Glomerular endothelial cell (primary cell): ENCODE measurements at regions not wholly inside any gene's neighbourhood (a gene's known extent, or its start where the extent isn't known, plus 50 kb on each side); places are given as distances from the start of the nearest gene placed in this dataset.

Source experiments
- DNase-seq: peaks from one replicate; pipeline ENCODE4 v3.0.0-alpha.2; 2011; ENCODE audit warnings: low read depth, low spot score; ENCODE audit errors: extremely low read depth

DNA sequence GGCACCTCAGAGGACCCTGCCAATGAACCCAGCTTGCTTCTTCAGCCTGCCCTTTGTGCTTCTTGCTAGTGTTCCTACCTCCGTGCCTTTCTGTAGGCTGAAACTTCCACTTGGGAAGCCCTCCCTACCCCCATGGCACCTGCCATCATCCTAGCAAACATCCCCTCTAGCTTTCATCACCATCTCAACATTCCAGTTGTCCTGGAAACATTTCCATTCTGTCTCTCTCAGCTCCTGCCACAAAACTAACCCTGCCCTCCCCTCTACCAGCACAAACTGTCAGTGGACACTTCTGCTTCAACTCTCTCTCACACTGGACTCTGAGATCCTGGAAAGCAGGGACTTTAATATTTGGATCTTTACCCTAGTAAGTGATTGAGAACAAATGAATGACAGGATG, 525.8 kb upstream of the TENM4 start:
- DNase-seq, result no peak

DNA sequence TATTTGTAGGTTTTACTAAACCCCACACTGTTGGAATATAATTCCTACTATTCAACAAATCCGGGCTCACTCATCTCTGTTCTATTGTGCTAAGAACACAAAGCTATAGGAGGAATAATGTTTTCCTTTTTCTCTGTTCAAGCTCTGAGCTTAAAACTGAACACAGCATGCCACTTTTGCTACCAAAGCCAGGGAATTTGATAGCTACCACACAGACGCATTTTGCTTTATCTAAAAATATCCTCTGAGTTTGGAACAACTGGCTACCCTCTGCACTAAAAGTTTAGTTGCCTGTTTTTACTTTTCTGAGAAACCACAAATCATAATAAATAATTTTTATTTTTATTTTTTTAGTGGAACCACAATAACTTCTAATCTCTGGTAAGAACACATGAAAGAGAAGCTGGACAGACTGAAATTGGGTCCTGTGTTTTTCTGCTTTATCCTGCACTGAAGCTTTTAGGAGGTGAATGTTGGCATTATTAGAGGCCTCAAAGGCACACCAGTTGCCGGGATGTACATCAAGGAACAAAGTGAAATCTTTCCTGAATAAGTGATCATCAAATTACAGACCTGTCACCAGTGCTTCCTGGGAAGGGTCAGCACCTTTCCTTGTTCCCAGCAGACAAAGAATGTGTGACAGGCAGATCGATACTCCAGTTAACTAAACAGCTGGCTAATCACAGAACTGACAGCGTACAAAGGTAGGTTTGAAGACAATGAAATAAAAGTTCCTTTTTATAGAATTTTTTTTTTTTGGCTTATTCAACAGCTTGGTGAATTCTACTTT, 523.2 kb upstream of the TENM4 start:
- DNase-seq, result no peak

DNA sequence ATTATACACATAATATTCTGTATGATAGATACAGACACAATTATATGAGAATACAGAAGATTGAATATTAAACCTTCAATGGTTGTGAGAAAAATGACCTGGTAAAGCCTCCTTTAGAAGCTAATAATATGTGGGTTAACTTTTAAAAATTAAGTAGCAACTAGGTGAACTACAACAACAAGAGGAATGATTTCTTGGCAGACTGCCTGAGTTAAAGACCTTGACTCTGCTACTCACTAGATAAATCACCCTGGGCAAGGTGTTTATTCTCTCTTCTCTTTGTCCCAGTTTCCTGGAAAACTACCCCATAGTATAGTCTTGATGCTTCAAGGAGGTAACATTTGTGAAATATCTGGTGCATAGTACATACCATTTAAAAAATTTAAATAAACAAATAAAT, 519.6 kb upstream of the TENM4 start:
- no peak for DNase-seq

DNA sequence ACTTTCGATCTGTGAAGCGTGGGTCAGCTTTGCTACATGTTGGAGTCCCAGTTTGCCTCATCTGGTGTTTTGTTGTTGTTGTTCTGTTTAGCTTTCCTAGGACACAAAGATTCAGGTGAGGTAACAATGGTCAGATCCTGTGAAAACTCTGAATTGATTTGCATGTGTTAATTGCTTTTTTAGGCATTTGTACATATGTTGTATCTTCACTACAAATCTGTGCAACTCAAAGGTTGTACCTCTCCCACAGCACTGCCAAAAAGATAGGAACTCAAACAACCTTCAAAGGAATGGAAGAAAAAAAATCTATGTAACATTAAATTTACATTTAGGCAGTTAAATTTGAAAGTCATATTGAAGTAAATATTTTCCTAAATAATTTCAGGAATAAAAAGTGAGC, 518.5 kb upstream of the TENM4 start:
- no peak for DNase-seq

DNA sequence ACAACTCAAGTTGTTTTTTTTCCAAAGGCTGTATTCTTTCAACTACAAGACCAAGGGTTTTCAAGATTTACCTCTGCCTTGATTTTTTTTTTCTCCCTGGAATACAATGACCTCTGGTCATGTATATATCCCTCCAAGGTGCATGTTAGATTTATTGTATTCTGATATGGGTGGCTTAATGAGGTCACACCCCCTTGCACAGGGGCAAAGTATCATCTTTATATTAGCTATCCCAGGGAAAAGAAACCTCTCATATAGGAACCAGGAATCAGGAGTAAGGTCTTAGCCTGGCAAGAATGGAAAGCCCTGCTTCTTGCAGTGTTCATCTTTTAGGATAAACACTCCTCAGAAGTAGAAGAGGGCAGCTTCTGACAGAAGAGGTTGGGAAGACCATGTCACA, 516.9 kb upstream of the TENM4 start:
- no peak for DNase-seq

DNA sequence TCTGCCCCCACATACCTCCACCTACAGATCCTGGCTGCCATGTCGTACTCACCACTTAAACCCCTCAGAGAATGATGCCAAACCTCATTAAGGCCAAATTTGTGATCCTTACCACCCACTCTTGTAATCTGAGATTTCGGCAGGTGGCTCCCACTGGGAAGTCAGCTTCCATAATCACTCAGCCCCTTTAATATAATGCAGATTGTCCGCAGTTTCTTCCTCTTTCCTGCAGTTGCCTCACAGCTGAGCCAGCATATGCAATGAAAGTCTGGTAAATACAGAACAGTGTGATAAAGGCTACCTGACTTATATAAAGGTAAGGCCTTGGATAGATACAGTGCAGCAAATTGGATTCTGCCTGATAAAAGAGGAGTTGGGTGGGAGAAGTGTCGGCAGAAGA, 515.2 kb upstream of the TENM4 start:
- no peak for DNase-seq

DNA sequence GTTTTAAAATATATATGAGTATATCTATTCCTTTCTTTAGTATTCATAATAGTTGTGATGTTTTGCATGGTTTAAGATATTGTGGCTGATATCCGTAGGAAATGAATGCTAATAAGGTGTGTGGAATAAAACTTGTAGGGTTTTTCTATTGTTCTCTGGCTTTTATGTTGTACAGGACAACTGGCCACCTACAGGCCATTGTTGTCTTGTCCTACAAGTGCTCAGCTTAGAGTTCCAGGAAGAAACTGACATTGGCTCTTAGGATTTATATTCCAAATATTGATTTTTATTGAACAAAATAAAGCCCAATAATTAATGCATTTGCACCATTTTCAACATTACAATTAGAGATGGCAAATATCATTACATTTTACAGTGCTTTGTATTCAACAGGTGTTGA, 512.8 kb upstream of the TENM4 start:
- no peak for DNase-seq

DNA sequence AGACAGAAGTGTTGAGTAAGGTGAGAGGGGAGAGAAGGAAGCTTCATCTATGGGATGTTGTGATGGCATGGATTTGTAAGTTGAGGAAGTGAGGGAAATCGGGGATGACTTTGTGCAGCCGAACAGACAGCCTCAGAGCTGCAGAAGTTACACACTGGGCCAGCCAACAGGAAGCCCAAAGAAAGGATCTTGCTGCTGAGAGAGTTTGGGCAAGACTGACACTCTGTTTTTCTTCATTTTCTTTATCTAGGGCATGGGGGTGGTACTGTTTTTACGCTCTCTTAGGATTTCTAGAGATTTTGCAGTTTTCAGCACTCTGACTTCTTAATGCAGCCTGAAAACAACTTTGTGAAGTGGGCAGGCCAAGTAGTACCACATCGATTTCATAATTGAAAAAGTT, 509.9 kb upstream of the TENM4 start:
- no peak for DNase-seq

DNA sequence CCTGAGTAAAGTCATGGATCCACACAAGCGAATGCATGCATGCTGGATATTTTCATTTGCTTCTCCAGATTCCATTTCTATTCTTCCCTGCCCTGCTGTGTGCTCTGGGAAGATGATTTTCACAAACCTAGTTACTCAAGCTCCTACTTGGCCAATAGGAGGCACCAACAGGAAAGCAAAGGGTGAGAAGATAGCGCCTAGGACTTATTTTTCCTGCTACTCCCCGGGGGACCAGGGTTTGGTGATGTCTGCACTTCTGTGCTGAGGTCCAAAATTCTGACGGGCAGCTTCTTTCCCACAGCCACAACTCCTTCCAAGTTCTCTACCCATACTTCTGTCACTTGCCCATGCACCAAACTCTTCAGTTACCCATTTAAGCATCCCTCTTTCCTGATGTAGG, 509.3 kb upstream of the TENM4 start:
- DNase-seq, result no peak

DNA sequence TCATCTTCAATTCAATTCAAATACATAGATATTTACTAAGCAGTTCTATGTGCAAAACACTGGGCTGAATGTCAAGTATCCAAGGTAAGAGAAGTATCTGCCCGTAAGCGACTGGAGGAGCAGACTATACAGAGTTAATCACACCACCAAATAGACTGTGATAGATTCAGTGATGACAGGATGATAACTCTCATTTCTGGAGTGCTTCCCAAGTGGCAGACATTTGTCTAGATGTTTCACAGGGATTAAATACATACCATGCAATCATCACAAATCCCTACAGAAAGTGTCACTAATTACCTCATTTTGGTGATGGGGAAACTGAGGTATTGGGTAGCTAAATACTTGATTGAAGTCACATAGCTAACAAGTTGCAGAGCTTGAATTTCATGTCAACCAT, 508.7 kb upstream of the TENM4 start:
- no peak for DNase-seq

DNA sequence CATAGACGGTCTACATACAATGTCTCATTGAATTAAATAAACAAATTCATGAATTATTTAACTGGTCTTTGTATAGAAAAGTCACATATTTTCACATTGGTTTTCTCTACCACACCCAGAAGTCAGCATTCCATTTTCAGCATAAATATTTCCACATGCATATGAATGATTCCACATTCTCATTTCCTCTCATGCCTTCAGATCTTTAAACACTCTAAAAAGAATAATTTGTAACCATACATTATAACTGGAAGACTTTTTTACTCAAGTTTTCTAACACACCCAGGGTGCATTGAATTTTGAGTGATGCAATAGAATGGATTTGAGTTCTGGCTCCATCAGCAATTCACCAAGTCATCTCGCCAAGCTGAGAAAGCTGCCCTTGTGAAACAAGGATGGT, 501.8 kb upstream of the TENM4 start:
- DNase-seq, result no peak

DNA sequence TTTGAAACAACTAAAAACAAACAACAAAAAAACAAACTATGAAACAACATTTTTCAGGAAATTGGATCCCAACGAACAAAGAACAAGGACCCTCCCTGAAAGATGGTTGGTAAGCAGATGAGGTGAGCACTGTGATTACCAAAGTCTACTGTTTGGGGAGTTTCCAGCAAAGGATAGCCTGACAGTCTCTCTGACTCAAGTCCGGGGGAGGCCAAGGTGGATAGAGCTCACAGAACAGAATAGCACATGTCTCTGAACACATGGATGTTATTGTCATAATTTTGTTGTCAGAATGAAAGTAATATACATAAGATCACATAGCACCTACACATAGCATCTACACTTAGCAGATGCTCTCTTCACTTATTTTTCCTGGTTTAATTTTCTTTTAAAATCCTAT, 501.3 kb upstream of the TENM4 start:
- DNase-seq, result no peak

DNA sequence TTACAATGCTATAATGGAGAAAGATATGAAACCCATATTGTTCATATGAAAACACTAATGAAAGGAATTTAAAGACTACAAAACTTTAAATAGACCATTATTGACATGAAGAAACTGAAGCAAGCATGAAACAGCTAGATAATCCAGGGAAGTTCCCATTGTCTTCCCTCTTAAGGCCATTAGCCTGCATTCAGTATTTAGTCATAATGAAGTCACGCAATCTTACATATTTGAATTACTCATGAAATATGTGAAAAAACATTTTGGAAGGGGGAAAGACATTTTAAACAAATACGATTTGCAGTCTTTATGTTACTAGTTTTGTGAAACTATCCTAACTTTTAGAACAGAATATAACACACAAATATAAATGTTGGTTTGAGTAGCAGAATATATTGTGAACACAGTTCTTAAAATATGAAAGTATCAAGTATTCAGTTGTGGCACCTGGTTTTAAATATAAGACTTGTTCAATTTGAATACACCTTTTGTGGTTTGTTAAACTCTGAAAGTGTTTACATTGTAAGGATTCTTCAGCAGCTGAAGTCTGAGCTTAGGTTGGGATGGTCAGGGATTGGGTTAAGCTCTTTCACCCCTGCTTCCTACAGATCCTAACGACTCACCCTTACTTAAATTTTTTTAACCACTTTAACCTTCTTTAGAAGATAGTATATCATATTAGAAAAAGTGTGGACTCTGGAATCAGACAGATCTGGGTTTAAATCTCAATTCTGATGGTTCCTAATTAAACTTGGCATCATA, 500.3 kb upstream of the TENM4 start:
- no peak for DNase-seq

DNA sequence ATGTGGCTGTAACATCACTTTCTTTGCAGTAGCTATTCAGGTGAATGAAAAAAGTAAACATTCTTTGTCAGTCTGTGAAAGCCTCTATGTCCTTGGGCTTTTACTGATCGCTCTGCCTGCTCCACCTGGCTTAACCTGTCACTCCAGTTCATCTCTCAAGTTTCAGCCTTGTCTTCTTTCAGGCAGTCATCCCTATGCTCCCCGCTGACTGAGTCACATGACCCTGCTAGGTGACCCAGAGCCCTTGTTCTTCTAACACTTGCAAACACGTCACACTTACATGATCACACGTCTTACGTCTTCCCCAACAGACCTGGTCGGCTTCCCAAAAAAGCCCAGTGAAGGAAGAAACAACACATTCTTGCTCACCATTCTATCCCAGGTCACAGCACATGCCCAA, 499.3 kb upstream of the TENM4 start:
- DNase-seq, result no peak

DNA sequence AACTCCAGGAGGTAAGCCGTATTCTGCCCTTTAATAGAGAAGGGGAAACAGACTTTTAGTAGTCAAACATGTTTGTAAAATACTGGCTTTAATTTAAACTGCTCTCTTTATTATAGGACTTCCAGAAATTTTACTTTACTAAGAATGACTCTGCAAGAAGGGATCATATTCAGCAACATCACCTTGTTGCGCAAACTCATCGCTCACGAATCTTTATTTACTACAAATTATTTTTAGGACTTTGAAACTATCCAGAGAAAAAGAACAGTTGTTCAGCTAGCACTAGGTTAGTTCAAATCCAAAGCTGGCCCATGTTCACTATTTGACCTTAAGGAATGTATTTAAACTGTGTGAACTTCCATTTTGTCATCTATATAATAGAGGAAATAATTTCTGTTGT, 498.3 kb upstream of the TENM4 start:
- DNase-seq, result no peak

DNA sequence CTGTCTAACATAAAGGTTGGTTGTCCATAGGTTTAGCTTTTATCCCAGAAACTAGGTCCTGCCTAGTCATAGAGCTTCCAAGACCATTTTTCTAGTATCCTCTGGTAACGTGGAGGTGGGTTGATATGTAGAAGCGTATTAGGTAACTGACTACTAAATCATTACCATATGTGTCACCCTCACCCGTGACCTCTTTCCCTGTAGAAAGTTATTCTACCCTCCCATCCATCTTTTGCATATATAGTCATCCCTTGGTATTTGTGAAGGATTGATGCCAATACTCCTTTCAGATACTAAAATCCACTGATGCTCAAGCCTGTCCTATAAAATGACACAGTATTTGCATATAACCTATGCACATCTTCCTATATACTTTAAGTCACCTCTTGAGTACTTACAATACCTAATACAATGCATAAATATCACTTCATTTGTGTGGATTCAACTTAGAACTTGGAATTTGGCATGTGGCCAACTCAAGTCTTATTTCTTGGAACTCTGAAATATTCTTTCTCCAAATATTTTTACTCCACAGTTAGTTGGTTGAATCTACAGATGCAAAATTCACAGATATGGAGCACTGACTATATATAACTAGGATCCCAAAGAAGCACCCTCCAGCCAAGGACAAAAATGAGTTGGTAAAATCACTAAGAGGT, 497.0 kb upstream of the TENM4 start:
- DNase-seq, result no peak

DNA sequence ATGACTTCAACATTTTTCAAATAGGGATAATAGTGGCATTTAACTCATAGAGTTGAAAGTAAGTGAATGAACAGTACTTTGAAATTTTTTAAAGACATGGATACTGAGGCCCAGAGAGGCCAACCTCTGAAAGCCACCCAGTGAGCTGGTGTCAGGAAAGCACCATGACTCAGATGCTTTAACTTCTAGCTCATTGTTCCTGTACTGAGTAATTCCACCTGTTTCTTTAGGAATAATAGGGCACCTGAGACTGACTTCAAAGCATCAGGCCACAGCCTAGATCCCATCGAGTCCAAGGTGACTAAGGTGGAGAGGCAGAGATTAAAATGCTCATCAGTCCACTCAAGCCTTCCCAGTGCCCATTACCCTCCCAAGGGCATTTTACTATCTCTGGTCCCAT, 491.8 kb upstream of the TENM4 start:
- DNase-seq, result no peak

DNA sequence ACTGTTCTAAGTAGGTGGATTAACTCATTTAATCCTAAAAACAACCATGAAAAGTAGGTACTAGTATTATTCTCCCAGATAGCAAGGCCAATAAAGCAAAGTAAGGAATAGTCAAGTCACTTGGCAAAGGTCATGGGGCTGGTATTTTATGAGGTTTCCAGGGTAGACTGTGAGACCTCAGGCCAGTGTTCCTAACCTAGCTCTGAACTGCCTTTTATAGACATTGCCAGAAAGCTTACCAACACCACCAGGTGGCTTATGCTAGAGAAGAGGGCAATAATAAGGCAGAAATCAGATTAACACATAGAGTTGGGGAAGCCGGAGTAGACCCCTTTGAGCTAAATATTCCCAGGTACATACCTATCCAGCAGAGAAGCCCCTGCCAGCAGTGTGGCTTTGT, 490.9 kb upstream of the TENM4 start:
- DNase-seq, result no peak

DNA sequence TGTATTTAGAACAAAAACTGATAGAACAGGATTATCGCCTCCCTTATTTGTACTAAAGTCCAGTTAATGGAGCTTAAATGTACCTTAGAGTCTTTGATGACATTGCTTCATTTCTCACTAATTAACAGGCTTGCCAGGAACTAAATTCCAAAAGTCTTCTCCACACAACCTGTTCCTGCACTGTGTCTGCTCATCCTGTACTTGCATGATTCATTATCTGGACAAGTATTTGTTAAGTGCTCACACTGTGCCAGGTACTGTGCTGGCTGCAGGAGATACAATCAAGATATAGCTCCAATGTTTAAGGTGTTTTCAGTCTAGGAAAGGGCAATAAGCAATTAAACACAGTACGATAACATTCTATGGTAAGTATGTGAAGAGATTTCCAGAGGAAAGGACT, 485.9 kb upstream of the TENM4 start:
- DNase-seq, result no peak

DNA sequence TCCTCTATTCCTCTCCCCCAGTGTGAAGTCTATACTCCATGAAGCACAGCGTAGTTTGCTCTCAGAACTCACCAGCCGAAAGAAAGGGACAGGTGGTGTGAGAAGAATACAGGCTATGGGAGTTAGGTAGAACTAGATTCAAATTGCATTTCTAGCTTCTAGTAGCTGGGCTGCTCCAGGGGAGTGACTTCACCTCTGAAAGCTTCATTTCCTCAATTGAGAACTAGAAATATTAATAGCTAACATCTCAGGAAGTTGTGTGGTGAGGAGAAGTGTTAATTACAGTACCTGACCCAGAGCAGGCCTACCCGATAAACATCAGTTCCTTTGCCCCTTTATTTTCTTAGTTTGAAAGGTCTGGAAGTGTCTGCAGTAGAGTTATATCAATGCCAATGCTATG, 484.7 kb upstream of the TENM4 start:
- DNase-seq, result no peak

DNA sequence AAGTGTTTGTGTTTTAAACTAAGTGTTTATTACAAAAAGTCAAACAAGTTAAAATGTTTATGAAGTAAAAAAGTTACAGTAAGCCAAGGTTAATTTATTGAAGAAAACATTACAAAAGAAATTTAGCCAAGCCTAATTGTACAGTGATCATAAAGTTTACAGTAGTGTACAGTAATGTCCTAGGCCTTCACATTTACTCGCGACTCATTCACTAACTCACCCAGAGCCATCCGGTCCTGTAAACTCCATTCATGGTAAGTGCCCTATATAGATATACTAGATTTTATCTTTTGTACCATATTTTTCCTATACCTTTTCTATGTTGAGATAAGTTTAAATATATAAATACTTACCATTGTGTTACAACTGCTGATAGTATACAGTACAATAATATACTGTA, 481.8 kb upstream of the TENM4 start:
- no peak for DNase-seq

DNA sequence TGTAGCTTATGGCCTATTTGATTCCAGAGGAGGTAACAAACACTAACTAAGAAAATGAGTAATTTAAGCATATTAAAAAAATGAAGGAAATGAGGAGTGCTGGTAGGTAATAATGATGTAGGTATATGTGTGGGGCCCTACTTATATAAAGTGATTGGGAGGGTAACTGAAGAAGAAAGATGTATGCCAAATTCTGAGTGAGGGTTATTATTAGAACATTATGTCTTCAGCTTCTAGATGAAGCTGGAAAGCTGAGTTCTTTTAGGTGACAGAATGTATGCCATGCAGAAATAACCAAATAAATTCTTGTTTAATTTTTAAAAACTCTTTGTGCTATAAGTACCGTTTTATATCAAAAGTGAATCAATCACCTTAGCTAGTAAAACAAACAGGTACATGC, 479.6 kb upstream of the TENM4 start:
- no peak for DNase-seq
